Neural crest cell (in vitro differentiated cells): ENCODE measurements at regions not wholly inside any gene's neighbourhood (a gene's known extent, or its start where the extent isn't known, plus 50 kb on each side); places are given as distances from the start of the nearest gene placed in this dataset.

ENCODE experiments used
- DNase-seq: peaks from one replicate; pipeline ENCODE4 v3.0.0; 2021; ENCODE audit warnings: low read depth, mixed read lengths, low spot score
- H3K27ac Mint-ChIP-seq: one replicate; pipeline ENCODE4 v1.8.0; 2021; ENCODE audit warnings: mild to moderate bottlenecking, mixed read lengths; ENCODE audit not compliant: unreplicated experiment
- H3K27me3 Mint-ChIP-seq: 2 replicates; pipeline ENCODE4 v1.8.0; 2021; ENCODE audit warnings: low read depth, mild to moderate bottlenecking, mixed read lengths
- H3K36me3 Mint-ChIP-seq: 2 replicates; pipeline ENCODE4 v1.8.0; 2021; ENCODE audit warnings: low read depth, mild to moderate bottlenecking, mixed read lengths
- H3K4me1 Mint-ChIP-seq: 2 replicates; pipeline ENCODE4 v1.8.0; 2021; ENCODE audit warnings: mixed read lengths
- H3K4me3 Mint-ChIP-seq: one replicate; pipeline ENCODE4 v1.8.0; 2021; ENCODE audit warnings: mild to moderate bottlenecking, mixed read lengths
- H3K9me3 Mint-ChIP-seq: 2 replicates; pipeline ENCODE4 v1.8.0; 2021; ENCODE audit warnings: mixed read lengths
- CTCF ChIP-seq: fragments of 200-600 bp; sonication (generic); conservative IDR thresholded peaks from 2 replicates; pipeline ENCODE4 v1.5.0; 2021; ENCODE audit warnings: antibody characterized with exemption, mild to moderate bottlenecking

GRCh38 chr20:39190666-39191570, 228.8 kb downstream of the DHX35 start:
- no peaks in the 10 kb centered on the region for H3K4me1 Mint-ChIP-seq
- no peak overlapping the region for H3K27ac Mint-ChIP-seq
- no peak for DNase-seq
- no peaks in the 10 kb centered on the region for H3K9me3 Mint-ChIP-seq
- H3K4me3 Mint-ChIP-seq, result no peak overlapping the region
- no peaks in the 10 kb centered on the region for H3K36me3 Mint-ChIP-seq
- TF ChIP-seq CTCF, result no peak
- H3K27me3 Mint-ChIP-seq, result peaks cover 33% of the 10 kb centered on the region

- no peak for TF ChIP-seq CTCF
- Mint-ChIP-seq H3K4me3 (no peak overlapping the region), H3K4me1 (no peaks in the 10 kb centered on the region), H3K9me3 (peaks cover 7% of the 10 kb centered on the region), H3K27me3 (peaks cover 21% of the 10 kb centered on the region), H3K27ac (no peak overlapping the region), H3K36me3 (no peaks in the 10 kb centered on the region)
- DNase-seq, result no peak
Measured at GRCh38 chr20:39188266-39188765, 226.2 kb downstream of the DHX35 start.

GRCh38 chr20:39181490-39181889, 219.3 kb downstream of the DHX35 start:
- Mint-ChIP-seq H3K27ac (no peak overlapping the region), H3K9me3 (peaks cover 7% of the 10 kb centered on the region), H3K36me3 (no peaks in the 10 kb centered on the region), H3K4me3 (no peak overlapping the region), H3K27me3 (peaks cover 43% of the 10 kb centered on the region), H3K4me1 (no peaks in the 10 kb centered on the region)
- no peak for TF ChIP-seq CTCF
- no peak for DNase-seq

- no peaks in the 10 kb centered on the region for H3K36me3 Mint-ChIP-seq
- DNase-seq, result no peak
- no peak overlapping the region for H3K4me3 Mint-ChIP-seq
- TF ChIP-seq CTCF, result no peak
- no peaks in the 10 kb centered on the region for H3K9me3 Mint-ChIP-seq
- no peaks in the 10 kb centered on the region for H3K4me1 Mint-ChIP-seq
- H3K27ac Mint-ChIP-seq, result no peak overlapping the region
- peaks cover 42% of the 10 kb centered on the region for H3K27me3 Mint-ChIP-seq
Measured at GRCh38 chr20:39176457-39176856, 214.3 kb downstream of the DHX35 start.

- no peak overlapping the region for H3K27ac Mint-ChIP-seq
- H3K36me3 Mint-ChIP-seq, result no peaks in the 10 kb centered on the region
- no peak for DNase-seq
- no peaks in the 10 kb centered on the region for H3K4me1 Mint-ChIP-seq
- no peaks in the 10 kb centered on the region for H3K9me3 Mint-ChIP-seq
- TF ChIP-seq CTCF, result no peak
- no peak overlapping the region for H3K4me3 Mint-ChIP-seq
- H3K27me3 Mint-ChIP-seq, result peaks cover 32% of the 10 kb centered on the region
Measured at GRCh38 chr20:39170896-39171463, 208.8 kb downstream of the DHX35 start.
